ENCODE measurements at regions not wholly inside any gene's neighbourhood (a gene's known extent, or its start where the extent isn't known, plus 50 kb on each side); places are given as distances from the start of the nearest gene placed in this dataset.
A peak's percentile ranks its signal among the peaks of the same experiment; 100 is the strongest.

DNA sequence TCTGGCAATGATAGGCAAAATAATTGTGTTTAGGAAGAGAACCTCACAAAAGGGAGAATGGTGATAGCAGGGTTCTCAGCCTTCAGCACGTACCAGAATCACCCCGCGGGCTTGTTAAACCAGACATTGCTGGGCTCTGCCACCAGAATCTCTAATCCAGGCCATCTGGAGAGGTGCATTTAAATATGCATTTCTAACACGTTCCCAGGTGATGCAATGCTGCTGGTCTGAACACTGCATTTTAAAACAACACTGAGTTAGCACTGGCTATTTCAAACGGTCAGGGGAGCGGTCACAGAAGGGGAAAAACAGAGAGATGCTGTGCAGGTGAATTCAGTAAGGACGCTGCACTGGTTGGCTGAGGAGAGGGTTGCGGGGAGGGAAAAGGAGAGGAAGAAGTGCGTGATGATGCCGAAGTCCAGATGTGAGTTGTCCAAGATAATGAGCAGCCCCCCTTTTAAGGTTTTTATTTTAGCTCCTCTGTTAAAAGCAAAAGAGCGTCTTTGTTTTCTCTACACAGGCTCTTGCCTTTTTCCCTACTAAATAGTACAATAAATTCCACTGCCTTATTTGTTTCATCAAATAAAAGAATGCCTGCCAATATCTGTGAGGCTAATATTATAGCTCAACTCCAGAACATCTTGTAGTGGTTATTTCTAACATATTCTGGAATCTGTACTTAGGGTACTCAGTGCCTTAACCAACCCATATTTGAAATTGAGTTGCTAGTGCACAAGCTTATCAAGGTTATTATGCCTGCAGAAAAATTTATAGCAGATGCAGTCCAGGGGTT is 109.6 kb upstream of the POU2AF2 start:
- no peak for DNase-seq

DNA sequence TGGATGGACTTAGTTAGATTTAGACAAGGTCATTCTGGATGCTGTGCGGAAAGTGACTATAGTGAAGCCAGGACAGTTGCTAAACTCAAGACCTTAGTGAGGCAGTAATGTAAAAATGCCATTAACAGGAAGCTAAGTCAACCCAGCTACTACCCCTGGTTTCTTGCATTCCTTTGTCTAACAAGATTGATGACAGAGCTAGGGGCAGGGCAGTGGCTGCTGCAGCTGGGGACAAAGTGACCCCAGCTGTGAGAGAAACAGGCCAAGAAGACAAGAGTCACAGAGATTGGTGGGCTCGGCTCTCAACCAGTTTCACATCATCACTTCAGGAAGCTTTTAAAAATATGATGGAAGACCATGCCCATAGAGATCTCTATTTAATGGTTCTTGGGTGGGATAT is 110.4 kb upstream of the POU2AF2 start:
- no peak for DNase-seq

DNA sequence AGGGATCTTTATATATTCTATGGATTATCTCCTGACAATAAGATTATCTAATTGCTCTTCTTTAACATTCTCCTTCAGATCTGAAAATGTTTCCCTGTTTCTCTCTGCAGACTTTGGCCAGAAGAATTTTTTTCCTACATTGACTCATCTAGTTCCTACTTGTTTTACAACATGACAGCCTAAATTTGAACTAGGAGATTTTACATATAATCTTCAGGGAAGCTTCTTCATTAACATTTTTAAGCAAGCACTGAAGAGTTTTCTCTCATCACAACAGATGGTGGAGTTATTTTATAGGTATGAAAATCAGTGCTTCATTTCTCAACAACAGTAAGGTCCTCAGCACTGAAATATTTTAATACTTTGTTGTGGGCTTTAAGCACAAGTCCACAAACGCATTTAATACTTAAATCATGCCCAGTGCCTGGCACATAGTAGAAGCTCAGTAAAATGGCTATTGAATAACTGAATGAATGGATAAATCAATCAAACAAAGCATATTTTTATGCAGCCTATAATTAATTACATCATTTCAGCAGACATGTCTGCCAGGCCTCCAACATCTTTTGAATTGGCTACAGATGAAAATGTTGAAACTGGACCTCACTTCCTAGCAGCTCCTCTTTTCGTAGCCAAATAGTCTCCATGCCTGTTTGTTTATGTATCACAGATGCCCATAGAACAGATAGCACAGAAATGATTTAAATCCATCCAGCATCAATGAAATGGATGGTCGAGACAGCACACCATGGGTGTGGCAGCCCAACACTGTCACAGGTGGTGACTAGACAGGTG is 117.3 kb upstream of the POU2AF2 start:
- DNase-seq, result no peak

DNA sequence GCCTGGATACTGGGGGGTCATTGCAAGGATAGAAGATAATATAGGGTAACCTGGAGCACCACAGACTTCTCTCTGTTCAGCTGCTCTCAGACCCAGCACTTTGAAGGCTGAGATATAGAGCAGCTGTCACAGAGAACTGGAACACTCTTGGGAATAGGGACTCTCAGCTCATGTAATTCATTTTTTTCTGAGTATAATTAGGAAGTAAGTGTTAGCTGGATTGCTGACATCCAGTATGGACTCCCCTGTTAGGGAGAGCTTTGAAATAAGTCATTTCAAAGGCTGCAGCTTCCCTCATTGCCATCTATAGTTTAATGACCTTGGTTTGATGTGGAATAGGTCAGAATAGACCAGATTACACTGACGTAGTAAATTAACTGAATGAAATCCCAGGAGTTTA is 120.8 kb upstream of the POU2AF2 start:
- DNase-seq, result no peak

DNA sequence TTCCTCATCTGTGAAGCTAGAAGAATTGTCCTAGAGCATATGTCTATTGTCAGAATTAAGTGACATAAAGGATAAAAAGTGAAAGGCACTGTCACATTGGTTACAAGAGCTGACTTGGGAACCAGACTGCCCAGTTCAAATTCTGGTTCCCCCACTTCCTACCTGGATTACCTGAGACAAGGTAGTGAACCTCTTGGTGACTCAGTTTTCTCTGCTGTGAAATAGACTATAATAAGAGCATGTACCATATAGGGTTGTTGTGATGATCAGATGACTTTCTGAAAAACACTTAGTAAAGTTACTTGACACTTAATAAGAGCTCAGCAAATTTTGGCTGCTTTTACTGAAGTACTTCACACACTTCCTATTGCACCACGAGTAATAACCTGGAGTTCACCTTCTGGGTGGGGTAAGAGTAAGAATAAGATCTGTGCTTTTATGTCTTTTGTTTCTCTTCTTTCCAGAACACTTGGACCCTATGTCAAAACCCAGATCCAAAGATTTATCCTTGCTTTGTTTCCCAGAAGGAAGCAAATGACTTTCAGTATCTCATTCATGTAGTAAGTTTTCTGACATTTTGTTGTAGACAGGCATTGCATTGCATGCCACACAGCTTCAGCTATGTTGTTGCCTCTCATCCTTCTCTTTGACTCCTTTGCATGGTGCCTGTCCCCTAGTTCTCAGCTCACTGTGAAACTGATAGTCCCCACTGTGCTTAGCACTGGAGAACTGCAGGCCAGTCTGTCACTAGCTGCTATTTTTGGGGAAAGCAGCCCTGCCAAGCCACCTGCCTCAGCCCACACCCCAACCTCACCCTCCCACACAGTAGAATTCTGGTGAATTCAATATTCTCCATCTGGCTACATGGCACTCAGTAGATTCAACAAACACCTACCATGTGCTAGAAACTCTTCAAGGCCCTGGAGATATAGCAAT is 121.8 kb upstream of the POU2AF2 start:
- no peak for DNase-seq

DNA sequence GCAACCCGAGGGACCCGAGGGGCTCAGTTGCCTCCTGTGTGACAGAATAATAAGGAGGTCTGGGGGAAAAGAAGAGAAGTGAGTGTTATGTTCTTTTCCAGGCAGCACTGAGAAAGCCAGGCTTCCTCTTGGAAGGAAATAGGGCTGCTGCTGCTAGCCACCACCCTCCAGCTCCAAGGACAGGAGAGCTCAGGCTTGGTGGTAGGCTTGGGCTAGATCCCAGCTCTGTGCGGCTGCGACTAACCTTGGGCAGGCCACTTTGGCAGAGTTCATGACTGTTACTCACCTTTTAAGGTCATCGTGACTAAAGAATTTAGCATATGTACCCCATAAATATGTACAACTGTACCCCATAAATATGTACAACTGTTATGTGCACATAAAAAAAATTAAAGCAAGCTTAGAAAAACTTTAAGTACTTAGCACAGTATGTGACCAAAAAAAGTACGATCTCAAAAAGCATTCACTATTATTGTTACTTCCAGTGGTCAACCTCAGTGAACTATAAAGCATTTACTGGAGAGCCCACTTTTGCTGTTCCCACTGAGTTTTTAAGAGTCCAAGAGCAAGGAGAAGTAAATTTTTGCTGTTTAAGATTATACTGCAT is 124.7 kb upstream of the POU2AF2 start:
- no peak for DNase-seq

DNA sequence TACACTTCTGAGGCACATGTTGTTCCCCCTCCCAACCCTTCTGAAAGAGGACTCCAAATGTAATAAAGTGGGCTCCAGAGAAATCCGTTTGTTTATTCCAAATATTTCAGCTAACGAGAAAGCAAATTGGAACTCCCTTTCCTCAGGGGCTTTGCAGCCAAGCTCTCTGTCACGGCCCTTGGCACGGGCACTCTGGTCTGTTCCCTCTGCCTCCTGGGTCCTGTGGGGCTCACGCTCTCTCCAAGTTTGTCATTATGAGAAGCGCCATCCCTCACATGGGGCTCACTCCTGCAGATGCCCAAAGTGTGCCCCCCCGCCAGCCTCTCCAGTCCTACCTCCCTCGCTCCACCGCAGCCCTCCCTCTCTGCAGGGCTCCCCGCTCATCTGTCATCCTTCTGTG is 125.4 kb upstream of the POU2AF2 start:
- no peak for DNase-seq

DNA sequence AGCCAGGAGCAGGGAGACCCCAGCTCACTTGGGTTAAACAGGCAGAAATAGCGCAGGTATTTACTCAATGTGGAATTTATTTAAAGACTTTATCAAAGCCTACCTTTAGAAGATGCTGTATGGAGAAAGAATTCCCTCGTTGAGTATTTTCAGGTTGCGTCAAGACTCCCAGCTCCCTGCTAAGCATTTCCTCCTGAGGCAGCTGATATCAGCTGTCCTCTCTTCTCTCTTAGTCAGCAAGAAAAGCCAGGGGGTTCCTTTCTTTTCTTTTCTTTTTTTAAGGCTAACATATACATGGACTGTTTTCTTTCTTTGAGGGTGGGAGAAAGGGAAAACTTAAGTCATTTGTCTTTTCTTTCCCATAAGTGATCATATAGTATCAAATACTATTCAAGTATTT is 125.8 kb upstream of the POU2AF2 start:
- DNase-seq, result no peak

DNA sequence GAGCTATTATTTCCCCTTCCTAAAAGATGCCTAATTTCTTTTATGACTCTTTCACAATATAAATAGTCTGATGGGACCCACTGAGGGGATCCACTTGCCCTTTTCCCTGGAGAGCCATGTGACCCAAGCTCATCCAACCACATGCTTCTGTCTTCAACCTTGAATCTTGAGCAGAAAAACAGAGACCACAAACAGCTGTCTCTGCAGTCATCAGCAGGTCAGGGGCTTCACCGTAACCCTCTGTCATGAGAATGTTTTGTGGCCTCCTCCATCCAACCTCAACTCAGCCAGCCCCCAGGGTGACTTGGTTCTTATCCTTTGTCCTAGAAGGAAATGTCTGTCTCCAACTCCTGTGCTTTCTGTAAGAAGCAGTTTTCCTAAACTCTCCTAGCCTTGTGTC is 129.6 kb upstream of the POU2AF2 start:
- no peak for DNase-seq

DNA sequence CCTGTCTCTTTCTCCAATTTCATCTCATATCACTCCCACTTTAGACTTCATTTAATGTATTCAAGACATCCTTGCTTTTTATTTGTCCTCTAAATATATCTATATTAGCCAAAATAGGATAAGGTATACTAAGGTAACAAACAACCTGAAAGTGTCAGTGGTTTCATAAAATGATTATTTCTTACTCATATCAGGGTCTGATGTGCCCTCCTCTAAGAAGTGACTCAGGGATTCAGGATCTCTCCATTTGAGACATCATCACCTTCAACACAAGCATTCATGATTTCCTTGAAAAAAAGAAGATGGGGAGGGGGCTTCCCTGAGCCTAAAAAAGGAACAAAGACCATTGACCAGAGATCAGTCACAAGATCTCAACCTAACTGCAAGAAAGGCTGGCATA is 131.4 kb upstream of the POU2AF2 start:
- DNase-seq, result no peak

DNA sequence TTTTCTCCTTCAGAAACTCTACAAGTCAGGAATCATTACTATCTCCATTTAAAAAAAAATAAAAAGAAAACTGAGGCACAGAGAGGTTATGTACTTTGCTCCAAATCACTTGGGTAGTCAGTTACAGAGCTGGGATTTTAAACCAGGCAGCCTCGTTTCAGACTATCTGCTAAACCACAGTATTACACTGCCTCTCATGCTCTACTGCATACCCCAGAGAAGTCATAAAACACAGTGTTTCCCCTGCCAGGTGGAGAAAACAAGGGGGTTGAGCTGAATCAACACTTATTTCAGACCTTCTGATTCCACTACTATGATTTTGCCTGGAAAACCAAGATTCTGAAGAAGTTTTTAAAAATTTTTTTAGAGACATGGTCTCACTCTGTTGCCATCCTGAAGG is 132.9 kb upstream of the POU2AF2 start:
- DNase-seq, result no peak

DNA sequence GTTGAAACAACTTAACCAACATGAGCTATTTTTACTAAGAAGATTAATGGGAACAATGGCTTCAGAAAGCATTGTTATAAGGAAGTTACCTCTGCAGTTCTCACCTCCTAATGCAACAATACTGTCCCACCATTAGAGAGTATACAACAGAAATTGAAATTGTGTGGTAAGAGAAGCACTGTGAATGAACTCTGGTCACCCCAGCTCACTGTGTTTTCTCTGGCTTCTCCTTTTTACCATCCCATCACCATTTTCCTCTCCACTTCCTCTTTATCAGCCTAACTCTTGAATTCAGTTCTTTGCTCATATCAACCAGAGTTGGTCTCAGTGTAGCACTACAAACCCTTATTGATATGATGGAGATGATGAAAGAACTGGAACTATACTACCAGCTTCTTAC is 138.0 kb upstream of the POU2AF2 start:
- DNase-seq, result no peak

DNA sequence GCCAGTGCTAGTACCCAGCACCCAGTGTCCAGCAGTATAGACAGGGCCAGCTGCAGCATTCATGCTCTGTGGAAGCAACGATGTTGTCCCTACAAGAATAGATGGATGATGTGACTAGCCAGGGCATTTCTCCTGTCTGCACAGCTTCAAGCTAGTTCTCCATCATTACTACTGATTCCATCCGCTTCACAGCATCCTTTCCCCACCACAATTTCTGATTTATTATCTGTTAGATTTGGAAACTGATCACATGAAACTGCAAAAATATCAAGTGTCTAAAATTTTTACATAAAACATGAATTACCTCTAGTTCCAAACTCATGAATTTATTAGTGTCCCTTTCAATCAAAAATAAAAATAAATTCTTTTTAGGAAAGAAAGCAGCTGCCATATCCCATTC is 138.9 kb upstream of the POU2AF2 start:
- no peak for DNase-seq

DNA sequence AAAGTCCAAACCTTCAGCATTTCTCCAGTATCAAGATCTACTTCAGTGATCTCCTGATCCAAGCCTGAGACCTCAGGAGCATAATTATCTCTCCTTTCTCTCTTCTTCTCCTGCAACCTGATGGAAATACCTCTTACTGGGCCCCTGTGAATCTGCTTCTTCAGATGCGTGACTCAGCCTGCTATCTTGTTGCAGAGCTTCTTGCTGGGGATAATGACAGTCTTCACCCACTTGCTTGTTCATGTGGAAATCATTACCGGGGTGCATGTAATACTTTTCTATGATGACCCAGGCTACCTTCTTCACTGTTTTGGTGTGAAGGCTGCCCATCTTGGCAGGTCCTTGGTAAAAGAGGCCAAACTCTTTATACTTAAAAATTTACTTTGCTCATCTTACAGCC is 140.0 kb upstream of the POU2AF2 start:
- DNase-seq, result no peak

DNA sequence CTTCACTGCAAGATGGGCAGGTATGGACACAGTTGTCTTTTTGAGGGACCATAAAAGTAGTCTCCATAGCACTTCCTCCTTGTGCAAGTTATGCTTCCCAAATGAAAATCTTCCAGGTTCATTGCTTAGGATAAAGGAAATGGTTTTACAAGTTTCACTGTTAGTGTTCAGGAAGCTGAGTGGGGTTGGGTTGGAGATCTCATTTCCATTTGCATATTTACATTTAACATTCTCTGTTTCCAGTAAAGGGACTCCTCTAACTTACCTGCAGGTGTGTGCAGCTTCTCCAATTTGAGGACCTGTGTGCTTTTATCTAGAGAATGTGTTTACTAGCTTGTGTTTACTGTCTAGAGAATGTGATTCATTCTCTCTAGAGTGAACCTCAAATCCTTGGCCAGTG is 141.3 kb upstream of the POU2AF2 start:
- DNase-seq, result no peak

DNA sequence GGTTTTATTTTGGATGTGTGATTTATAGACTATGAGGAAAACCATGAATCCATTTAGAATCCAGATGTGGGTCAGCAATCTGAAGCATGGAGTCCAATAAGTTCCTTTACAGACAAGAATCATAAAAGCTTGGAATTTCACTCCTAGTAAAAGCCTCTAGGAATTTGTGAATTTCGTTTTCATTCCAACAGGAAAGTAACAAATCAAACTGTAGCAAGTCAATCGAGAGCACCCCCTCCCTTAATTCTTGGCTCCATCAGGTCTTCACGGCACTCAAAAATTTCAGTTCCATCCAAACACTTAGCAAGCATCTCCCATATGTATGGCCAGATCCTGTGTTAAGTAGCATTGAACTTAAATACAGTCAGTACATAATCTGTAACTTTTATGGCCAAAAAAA is 143.6 kb upstream of the POU2AF2 start:
- DNase-seq, result no peak

DNA sequence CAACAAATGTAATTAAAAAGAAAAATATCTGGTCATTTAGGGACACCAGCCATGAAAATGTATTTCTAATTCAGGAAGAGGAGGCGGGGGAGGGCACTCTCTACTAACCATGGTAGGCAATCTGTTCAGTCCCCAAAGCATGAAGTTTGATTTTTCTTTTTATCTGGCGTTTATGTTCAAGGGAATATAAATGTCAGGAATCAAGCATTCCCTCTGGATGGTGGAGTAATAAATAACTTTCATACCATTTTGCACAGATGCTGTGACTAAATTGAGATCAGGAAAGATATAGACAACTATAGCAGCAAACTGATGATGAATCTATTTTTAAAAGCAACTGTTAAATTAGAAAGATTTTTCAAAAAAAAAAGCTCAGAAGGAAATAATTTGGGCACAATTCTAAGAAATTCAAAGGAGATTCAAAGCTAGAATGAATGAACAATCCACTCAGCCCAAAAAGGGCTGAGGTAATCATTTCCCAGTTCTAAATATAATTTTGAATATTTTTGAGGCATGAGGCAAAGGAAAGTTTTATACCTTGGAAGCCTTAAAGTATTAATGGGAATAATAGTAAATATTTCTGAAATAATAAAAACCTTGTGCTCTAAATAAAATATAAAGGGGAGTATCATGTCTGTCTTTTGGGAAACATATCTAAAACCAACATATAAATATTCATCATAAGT is 146.4 kb upstream of the POU2AF2 start:
- DNase-seq, result no peak

DNA sequence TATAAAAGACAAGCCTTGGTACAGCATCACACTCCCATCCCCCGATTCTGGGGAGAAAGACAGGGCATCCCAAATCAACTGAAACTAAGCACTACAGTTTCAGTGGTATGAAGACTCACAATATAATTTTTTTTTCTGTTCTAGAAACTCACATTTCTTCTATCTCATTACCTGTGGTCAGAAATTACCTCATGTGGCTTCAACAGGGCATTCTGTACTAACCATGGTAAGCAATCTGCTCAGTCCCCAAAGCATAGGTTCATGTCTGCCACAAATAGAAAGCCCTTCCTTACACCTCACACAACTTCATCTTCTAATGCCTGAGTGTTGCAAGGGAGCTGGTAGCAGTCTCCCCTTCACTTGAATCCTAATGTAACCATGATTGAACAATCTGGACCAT is 147.4 kb upstream of the POU2AF2 start:
- DNase-seq, result no peak

DNA sequence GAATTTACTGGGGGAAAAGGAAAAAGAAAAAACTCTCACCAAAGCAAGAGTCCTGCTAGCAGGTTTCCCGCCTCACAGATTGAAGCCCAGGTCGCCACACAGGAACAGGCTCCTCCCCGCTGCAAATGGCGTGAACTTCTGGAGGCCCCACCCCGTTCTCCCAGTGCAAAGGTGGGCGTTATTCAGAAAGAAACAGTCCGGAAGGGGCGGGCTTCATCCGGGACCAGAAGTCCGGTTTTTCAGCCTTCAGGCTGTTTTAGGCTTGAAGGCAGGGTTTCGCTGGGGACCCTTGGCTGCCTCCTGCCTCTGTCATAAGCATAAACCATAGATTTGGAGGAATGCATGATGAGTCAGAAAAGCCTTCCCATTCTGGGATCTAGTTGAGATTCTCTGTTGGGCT is 148.3 kb upstream of the POU2AF2 start:
- peak in 1 of 2 donors; percentile 2 for DNase-seq

DNA sequence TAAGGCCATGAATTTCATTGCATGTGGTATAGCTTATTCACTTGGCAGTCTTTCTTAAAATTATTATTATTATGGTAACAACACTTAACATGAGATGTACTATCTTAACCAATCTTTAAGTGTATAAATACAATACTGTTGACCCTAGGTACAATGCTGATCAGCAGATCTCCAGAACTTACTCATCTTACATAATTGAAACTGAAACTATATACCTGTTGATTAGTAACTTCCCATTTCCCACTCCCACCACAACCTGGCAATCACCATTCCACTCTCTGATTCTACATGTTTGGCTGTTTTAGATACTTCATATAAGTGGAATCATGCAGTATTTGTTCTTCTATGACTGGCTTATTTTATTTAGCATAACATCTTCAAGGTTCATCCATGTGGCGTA is 150.2 kb upstream of the POU2AF2 start:
- DNase-seq, result no peak

DNA sequence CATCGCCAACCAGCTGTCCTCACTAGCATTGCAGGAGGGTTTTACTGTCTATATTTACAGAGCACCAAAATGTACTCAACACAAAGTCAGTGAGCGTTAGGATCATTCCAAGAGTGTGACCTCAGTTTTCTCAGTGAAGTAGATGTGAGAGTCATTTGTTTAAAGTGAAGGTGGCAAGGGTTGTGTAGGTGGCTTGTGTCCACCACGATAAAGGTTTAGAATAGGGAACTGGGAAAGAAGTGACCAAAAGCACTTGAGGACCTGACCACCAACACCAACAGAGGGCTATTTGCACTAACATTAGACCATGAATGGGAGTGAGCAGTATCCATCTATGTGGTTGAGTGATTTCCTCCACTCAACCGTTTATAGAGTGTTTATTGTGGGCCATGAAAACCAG is 152.5 kb upstream of the POU2AF2 start:
- no peak for DNase-seq

DNA sequence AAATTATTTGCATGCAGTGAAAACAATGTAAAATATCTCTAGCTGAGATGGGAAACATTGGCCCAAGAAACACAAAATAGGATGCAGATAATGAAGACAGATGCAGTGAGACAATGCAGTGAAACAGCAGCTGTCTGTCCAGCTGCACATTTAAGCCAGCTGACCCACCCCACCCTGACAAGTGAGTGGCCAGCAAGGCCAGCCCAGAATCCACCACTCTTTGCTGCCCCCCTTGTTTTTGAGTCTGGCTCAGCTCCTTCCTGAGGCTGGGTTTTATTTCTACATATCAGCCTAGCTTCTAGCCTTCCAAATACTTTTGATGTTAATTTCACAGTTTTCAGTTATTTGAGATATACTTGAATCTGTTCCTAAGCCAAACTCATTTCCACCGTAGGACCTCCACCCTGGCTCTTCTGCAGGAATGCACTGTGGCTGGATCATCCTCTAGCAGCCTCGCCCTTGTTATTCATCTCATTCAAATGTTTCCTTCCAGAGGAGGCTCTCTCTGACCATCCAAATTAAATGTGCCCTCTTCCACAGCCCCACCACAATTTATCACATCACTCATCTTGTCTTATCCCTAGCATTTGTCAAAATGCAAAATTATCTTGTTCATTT is 154.1 kb upstream of the POU2AF2 start:
- DNase-seq, result no peak
